Stimulated activated CD8-positive, alpha-beta memory T cell treated with anti-CD3 and anti-CD28 coated beads, Interleukin-7, amount 100 ng/mL, for 1 hour (primary cell): ENCODE measurements at regions not wholly inside any gene's neighbourhood (a gene's known extent, or its start where the extent isn't known, plus 50 kb on each side); places are given as distances from the start of the nearest gene placed in this dataset.

Source experiments
- DNase-seq, 2 donors: peaks; one replicate each; pipeline ENCODE4 v3.0.0-alpha.2; 2020; ENCODE audit warnings: low read depth in 2 of 2

DNA sequence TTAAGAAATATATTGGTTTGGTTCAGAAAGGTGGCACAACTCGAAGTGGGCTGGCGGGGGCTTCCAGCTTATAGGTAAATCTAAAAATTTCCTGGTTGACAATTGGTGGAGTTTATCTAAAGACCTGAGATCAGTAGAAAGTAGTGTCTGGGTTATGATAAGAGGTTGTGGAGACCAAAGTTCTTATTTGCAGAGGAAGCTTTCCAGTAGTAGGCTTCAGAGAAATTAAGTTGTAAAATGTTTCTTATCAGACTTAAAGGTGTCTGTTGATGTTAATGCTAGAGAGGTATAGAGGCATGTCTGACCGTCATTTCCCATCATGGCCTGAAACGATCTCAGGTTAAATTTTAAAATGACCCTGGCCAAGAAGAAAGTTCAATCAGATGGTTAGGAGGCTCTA lies 565.2 kb upstream of the DPPA4 start:
- no peak for DNase-seq

- no peak for DNase-seq
These were observed 565.8 kb upstream of the DPPA4 start for GRCh38 chr3:109903100-109903499.

- DNase-seq = no peak
These were observed 573.4 kb upstream of the DPPA4 start for GRCh38 chr3:109910772-109911171.

- DNase-seq = no peak
These were observed 581.4 kb upstream of the DPPA4 start for GRCh38 chr3:109918740-109919139.

GRCh38 chr3:109920749-109921148 lies 583.4 kb upstream of the DPPA4 start:
- no peak for DNase-seq

DNA sequence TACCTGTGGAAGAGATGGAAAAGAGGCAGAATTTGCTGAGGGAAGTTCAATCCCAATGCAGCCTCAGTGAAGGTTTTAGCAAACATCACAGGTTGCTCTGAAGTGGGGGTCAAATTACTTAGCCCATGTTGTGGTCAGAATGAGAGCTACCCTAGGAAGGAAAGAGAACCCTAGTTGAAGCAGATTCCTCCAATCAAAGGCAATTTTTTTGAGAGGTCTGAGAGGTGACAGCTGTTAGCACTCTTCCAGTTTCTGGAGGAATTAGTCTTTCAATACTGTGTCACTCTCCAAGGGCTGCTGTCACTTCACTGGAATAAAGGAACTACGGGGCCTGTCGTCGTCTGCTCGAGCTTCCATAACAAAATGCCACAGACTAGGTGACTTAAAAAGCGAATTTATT lies 584.2 kb upstream of the DPPA4 start:
- DNase-seq = no peak

DNA sequence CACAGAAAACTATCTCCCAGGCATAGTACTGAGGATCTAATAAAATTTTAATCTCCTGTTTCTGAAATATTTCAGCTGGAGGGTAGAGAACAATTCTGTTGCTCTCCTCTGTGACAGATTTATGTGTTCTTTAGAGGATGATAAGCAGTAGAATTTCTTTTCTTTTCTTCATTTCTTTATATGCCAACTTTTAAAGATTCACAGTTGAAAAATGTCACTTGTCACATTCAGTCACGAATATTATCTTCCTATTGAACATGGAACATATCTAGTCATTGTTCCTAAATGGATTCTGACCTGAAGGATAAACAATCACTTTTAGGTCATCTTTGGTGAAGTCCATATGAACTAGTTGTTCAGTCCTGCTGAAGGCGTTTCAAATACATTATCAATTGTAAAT lies 585.5 kb upstream of the DPPA4 start:
- DNase-seq = no peak

GRCh38 chr3:109923431-109923830 lies 586.1 kb upstream of the DPPA4 start:
- no peak for DNase-seq

DNA sequence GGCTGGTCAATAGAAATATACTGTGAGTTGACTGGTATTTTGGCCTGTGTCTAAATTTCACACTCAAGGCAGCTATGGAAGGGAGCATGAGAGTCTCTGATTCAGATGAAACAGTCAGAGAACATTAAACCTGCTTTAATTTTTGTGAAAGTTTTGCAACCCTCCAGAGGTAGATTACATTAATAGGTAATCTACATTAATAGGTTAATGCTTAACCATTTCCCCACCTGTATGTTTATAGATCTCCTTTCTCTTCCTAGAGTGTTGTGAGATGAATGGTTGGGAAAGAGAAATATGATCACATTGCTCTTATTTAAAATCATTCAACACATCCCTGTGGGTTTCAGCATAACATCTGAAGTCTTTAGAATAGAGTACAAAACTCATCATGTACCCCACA lies 586.9 kb upstream of the DPPA4 start:
- DNase-seq = no peak

DNA sequence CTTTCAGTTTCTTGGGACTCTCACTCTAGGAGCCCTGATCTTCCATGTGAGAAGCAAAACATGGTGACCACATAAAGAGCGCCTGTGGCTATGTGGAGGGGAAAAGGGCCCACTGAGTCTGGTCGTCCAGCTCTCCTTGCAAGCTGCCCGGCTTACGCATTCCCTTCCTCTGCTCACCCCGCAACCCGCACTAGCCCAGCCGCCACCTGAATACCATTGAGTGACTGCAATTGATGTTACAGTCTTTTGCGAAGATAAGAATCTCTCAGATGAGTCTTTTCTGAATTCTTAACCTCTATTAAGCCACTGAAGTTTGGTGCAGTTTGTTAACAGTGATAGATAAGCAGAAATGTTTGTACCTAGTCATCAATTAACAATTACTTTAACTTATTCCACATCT lies 589.0 kb upstream of the DPPA4 start:
- no peak for DNase-seq

GRCh38 chr3:109927161-109927560 lies 589.8 kb upstream of the DPPA4 start:
- DNase-seq = no peak

DNA sequence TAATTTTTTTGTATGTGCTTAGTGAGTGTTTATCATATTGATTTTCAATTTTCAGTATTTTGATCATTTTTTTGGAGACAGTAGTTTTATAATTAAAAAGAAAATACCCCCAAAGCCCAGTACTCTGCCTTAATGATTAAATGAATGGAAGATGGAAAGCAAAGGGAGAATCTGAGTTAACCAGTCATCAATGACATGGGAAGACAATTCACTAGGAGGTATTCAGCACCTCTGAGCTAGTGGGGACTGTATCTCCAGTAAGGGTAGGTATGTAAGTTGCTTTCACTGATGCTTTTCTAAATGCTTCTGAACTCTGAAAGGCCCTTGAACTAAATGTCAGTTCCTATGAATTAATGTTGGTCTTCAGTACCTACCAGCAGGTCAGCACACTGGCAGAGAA lies 590.4 kb upstream of the DPPA4 start:
- DNase-seq = no peak

GRCh38 chr3:109930582-109930981 lies 593.2 kb upstream of the DPPA4 start:
- DNase-seq = no peak

DNA sequence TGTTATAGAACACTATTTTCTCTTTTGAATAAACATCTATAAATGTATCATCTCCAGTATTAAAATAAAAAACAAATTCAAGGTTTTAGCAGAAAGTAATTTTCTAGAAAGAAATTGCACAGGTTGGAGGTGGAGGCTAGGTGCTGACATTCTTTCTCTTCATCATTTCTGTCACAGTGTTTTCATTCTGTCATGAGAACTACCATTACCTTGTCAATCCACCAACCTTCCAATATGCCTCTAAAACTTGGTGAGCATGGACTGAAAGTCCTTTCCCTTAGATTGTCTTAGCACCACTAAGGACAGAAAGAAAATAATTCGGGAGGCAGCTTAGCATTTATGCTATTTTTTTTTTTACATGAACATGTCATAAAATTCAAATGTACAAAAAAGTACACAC lies 596.2 kb upstream of the DPPA4 start:
- no peak for DNase-seq

- no peak for DNase-seq
These were observed 602.5 kb upstream of the DPPA4 start for GRCh38 chr3:109939817-109940216.

DNA sequence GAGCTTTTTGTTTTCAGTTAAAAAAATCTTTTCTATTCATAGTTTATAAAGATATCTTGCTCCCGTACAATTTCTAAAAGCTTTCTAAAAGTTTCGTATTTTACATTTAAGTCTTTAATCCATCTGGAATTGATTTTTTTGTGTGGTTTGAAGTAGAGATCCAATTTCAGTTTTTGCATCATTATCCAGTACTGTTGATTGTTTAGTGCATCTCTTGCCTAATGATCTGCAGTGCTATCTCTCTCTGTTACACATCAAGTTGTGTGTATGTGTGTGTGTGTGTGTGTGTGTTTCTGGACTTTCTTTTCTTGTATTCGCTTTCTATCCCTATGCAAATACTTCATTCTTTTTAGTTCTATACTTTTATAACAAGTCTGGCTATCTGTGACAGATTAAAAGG lies 605.8 kb upstream of the DPPA4 start:
- DNase-seq = no peak

GRCh38 chr3:109944836-109945235 lies 607.5 kb upstream of the DPPA4 start:
- no peak for DNase-seq

DNA sequence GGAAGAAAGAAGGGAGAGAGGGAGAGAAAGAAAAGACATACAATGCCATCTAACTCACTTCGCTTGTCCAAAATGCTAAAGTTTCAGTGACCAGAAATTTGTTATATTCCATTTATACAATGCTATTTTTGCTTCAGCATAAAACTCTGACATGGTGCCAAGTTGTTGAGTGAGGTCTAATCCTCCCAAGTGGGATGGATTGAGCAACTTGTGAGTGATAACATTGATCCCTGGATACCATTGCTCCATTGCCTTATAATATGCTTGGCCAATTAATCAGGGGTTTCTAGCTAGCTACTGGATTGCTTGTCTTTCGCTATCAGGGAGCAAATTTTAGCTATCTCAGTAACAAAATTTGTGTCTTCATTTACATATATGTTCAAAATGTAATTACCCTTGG lies 615.6 kb upstream of the DPPA4 start:
- no peak for DNase-seq

DNA sequence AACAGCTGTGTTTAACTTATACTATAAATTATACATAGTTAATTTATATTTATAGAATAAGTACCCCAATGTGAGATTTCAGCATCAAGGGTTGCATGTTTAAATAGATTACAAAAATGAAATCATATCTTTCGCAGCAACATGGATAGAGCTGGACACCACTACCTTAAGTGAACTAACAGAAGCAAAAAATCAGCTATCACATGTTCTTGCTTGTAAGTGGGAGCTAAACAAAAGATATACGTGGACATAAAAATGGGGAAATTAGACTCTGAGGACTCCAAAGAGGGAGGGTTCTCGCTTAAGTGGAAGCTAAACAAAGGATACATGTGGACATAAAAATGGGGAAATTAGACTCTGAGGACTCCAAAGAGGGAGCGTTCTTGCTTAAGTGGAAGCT lies 626.5 kb upstream of the DPPA4 start:
- no peak for DNase-seq

DNA sequence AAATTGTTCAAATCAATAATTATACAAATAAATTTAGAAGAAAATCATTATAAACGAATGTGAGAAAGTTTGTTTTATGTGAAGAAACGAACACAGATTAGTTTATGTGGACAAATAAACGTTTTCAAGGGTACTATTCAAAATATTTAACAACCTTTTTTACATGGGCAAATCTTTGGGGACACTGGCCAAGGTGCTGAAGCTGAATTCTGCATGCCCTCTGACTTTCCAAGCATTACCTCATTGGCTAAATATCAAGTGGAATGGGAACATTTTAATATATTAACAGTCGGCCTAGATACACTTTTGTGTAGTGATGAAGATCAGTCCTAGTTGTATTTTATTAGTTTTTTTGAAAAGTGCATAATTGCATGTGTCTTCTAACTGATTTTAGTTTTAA lies 636.4 kb upstream of the DPPA4 start:
- DNase-seq = no peak

GRCh38 chr3:109977897-109978296 lies 640.6 kb upstream of the DPPA4 start:
- no peak for DNase-seq

GRCh38 chr3:109982201-109982600 lies 644.9 kb upstream of the DPPA4 start:
- no peak for DNase-seq

DNA sequence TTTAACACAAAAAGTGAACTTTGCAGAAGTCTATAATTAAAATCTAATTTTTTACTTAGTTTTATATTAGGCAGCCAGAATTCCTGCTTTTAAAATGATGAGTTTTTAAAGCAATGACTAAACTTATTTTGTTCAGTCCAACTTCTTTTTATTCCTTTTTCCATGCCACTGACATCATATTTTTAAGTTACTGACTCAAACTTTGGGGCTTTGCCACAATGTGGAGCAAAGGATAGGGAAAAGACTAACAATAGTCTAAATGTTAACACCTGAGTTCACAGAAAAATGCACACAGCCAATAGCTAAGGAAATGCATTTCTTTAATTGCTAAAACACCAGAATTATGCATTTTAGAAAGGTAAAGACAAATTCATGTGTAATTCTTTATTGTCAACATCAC lies 647.6 kb upstream of the DPPA4 start:
- DNase-seq = no peak

GRCh38 chr3:109985943-109986555 lies 648.7 kb upstream of the DPPA4 start:
- no peak for DNase-seq

- DNase-seq = no peak
These were observed 657.5 kb upstream of the DPPA4 start for GRCh38 chr3:109994853-109995252.
